ENCODE measurements at regions not wholly inside any gene's neighbourhood (a gene's known extent, or its start where the extent isn't known, plus 50 kb on each side); places are given as distances from the start of the nearest gene placed in this dataset.
A peak's percentile ranks its signal among the peaks of the same experiment; 100 is the strongest.
"Not testable (repeated sequence)": the region's sequence is repeated elsewhere in the genome, so short reads cannot be mapped to it uniquely, and the experiment has no call there.

DNA sequence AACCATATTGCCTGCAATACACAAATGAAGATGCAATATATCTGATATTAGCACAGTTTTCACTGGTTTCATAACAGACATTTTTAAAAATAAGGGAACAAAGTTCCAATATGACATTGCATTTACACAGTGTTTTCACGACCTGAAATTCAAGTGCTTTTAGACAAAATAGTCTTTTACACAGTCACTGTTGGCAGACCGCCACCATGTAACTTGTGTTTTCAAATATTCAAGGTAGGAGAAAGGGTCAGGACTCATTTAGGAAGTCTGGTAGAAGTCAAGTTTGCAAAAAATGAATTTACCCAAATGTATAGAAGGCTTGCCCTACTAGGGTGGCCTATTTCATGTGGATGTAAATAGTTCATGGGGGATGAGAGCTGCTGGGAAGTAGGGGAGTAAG lies 98.1 kb upstream of the TAS2R1 start:
- no peaks in the 10 kb centered on the region for H3K36me3 ChIP-seq (ENCODE audit: low read depth)
- H3K9me3 ChIP-seq (ENCODE audit: insufficient read depth, low read depth), result no peaks in the 10 kb centered on the region; the same call in 1 of the 2 replicates
- TF ChIP-seq, protein P1, sequence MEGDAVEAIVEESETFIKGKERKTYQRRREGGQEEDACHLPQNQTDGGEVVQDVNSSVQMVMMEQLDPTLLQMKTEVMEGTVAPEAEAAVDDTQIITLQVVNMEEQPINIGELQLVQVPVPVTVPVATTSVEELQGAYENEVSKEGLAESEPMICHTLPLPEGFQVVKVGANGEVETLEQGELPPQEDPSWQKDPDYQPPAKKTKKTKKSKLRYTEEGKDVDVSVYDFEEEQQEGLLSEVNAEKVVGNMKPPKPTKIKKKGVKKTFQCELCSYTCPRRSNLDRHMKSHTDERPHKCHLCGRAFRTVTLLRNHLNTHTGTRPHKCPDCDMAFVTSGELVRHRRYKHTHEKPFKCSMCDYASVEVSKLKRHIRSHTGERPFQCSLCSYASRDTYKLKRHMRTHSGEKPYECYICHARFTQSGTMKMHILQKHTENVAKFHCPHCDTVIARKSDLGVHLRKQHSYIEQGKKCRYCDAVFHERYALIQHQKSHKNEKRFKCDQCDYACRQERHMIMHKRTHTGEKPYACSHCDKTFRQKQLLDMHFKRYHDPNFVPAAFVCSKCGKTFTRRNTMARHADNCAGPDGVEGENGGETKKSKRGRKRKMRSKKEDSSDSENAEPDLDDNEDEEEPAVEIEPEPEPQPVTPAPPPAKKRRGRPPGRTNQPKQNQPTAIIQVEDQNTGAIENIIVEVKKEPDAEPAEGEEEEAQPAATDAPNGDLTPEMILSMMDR (conservative IDR thresholded peaks at IDR 0.05), result no peak
- no peak for TF ChIP-seq EZH2 (IDR thresholded peaks at IDR 0.05; ENCODE audit: low read depth)
- intact Hi-C loops (cut with micrococcal nuclease; ENCODE audit: unreplicated experiment), result no loop called here
- BruUV-seq (replicated peaks), result no TSS peak
- H3K4me2 ChIP-seq, result no peak overlapping the region
- ChIA-PET POLR2A (ENCODE audit: unreplicated experiment) (no interaction called here), CTCF (no interaction called here)
- no peaks in the 10 kb centered on the region for H4K20me1 ChIP-seq (ENCODE audit: insufficient read depth)
- H2AFZ ChIP-seq, result no peak overlapping the region
- H3K27me3 ChIP-seq (ENCODE audit: insufficient read depth, low read depth), result no peaks in the 10 kb centered on the region
- no peak overlapping the region for H3K27ac ChIP-seq
- H3K4me1 ChIP-seq (replicated peaks; ENCODE audit: insufficient read depth), result no peaks in the 10 kb centered on the region
- H3K9me2 ChIP-seq (ENCODE audit: insufficient read depth), result no peaks in the 10 kb centered on the region
- no peaks in the 10 kb centered on the region for H3F3A ChIP-seq (ENCODE audit: insufficient read depth, low read depth)
- no peak overlapping the region for H3K4me3 ChIP-seq
- DNase-seq, result no peak
- no peaks in the 10 kb centered on the region for H3K79me2 ChIP-seq (ENCODE audit: low read depth)

DNA sequence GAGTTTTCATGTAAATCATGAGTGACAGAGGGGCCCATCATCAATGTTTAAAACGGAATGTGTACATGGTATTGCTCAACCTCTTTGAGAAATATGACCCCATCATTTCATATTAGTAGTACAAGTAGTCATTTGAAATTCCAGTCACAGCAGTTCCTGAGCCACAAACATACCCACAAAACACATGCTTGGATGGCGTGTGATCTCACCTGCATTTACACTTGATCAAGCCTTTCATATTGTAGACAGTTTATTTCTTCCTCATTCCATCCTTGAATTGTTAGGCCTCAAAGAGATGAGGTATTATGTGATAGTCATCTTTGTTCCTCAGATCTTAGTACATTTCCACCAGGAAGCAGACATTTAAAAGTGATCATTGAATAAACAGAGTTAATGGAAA lies 96.8 kb upstream of the TAS2R1 start:
- H3K9me2 ChIP-seq (ENCODE audit: insufficient read depth), result no peaks in the 10 kb centered on the region
- no peaks in the 10 kb centered on the region for H3F3A ChIP-seq (ENCODE audit: insufficient read depth, low read depth)
- H3K4me1 ChIP-seq (replicated peaks; ENCODE audit: insufficient read depth), result no peaks in the 10 kb centered on the region
- peak in 1 of 2 experiments; percentile 49 for DNase-seq
- H3K79me2 ChIP-seq (ENCODE audit: low read depth), result no peaks in the 10 kb centered on the region
- H3K4me2 ChIP-seq, result no peak overlapping the region
- H3K4me3 ChIP-seq, result no peak overlapping the region
- BruUV-seq (replicated peaks), result no TSS peak
- H3K27me3 ChIP-seq (ENCODE audit: insufficient read depth, low read depth), result no peaks in the 10 kb centered on the region
- no peaks in the 10 kb centered on the region for H3K36me3 ChIP-seq (ENCODE audit: low read depth)
- H4K20me1 ChIP-seq (ENCODE audit: insufficient read depth), result no peaks in the 10 kb centered on the region
- TF ChIP-seq, protein P1 (conservative IDR thresholded peaks at IDR 0.05), result no peak
- no peak for TF ChIP-seq EZH2 (IDR thresholded peaks at IDR 0.05; ENCODE audit: low read depth)
- intact Hi-C loops (cut with micrococcal nuclease; ENCODE audit: unreplicated experiment), result no loop called here
- H3K9me3 ChIP-seq (ENCODE audit: insufficient read depth, low read depth), result no peaks in the 10 kb centered on the region; the same call in 1 of the 2 replicates
- POLR2A ChIA-PET (ENCODE audit: unreplicated experiment), result no interaction called here
- CTCF ChIA-PET, result no interaction called here
- H2AFZ ChIP-seq, result no peak overlapping the region
- H3K27ac ChIP-seq, result no peak overlapping the region

DNA sequence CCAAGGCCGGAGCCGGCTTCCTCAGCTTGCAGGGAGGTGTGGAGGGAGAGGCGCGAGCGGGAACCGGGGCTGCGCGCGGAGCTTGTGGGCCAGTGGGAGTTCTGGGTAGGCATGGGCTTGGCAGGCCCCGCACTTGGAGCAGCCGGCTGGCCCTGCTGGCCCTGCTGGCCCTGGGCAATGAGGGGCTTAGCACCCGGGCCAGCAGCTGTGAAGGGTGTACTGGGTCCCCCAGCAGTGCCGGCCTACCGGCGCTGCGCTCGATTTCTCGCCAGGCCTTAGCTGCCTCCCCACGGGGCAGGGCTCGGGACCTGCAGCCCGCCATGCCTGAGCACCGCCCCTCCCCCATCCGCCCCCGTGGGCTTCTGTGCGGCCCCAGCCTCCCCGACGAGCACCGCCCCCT lies 95.1 kb upstream of the TAS2R1 start:
- POLR2A ChIA-PET (ENCODE audit: unreplicated experiment); H3K79me2 ChIP-seq (ENCODE audit: low read depth); H3K4me1 ChIP-seq (replicated peaks; ENCODE audit: insufficient read depth); H3K27me3 ChIP-seq (ENCODE audit: insufficient read depth, low read depth); H3K9me2 ChIP-seq (ENCODE audit: insufficient read depth); H3K9me3 ChIP-seq (ENCODE audit: insufficient read depth, low read depth); H3F3A ChIP-seq (ENCODE audit: insufficient read depth, low read depth); DNase-seq; H2AFZ ChIP-seq; CTCF ChIA-PET; intact Hi-C loops (cut with micrococcal nuclease; ENCODE audit: unreplicated experiment); H3K36me3 ChIP-seq (ENCODE audit: low read depth); H3K27ac ChIP-seq; H3K4me3 ChIP-seq; H4K20me1 ChIP-seq (ENCODE audit: insufficient read depth); H3K4me2 ChIP-seq; BruUV-seq (replicated peaks): not testable (repeated sequence)

DNA sequence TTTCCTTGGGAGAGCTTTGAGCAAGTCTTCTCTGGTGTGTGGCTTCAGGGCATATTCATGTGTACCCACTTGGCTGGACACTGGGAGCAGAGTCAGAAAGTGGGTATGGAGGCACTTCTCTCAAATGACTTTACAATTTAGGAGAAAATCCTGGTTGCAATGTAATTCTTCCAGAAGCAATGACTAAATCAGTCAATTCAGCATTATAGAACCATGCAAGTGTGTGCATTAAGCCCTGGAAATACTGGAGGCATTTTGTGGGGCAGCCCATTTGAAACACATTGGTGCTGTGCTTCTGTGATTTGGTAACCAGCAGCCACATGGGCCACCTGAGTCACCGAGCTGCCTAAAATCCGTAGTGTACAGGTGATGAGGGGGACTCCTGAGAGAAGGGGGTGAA lies 94.6 kb upstream of the TAS2R1 start:
- BruUV-seq (replicated peaks), result no TSS peak
- DNase-seq, result no peak
- Histone ChIP-seq H3K27me3 (ENCODE audit: insufficient read depth, low read depth) (no peaks in the 10 kb centered on the region), H3K4me3 (no peak overlapping the region), H3F3A (ENCODE audit: insufficient read depth, low read depth) (no peaks in the 10 kb centered on the region), H3K9me3 (ENCODE audit: insufficient read depth, low read depth) (no peaks in the 10 kb centered on the region; the same call in 1 of the 2 replicates), H3K27ac (no peak overlapping the region), H3K4me1 (replicated peaks; ENCODE audit: insufficient read depth) (no peaks in the 10 kb centered on the region), H3K4me2 (no peak overlapping the region), H3K9me2 (ENCODE audit: insufficient read depth) (no peaks in the 10 kb centered on the region), H2AFZ (no peak overlapping the region), H4K20me1 (ENCODE audit: insufficient read depth) (no peaks in the 10 kb centered on the region), H3K79me2 (ENCODE audit: low read depth) (no peaks in the 10 kb centered on the region), H3K36me3 (ENCODE audit: low read depth) (no peaks in the 10 kb centered on the region)
- CTCF ChIA-PET, result no interaction called here
- POLR2A ChIA-PET (ENCODE audit: unreplicated experiment), result no interaction called here
- TF ChIP-seq, protein P1 (conservative IDR thresholded peaks at IDR 0.05), result no peak
- TF ChIP-seq EZH2 (IDR thresholded peaks at IDR 0.05; ENCODE audit: low read depth), result no peak
- intact Hi-C loops (cut with micrococcal nuclease; ENCODE audit: unreplicated experiment), result no loop called here
